ENCODE measurements at regions not wholly inside any gene's neighbourhood (a gene's known extent, or its start where the extent isn't known, plus 50 kb on each side); places are given as distances from the start of the nearest gene placed in this dataset.

- no peak overlapping the region for H3K4me3 ChIP-seq (ENCODE audit: low read depth, low read length)
- peak; percentile 35 for DNase-seq (ENCODE audit: low read depth)
These were observed 74.6 kb upstream of the CPLX2 start for GRCh38 chr5:175796536-175797499.

GRCh38 chr5:175797521-175798038 is 73.8 kb upstream of the CPLX2 start:
- no peak overlapping the region for H3K4me3 ChIP-seq (ENCODE audit: low read depth, low read length)

More at GRCh38 chr5:175796536-175797499, 74.6 kb upstream of the CPLX2 start:
- TF ChIP-seq CTCF (IDR thresholded peaks at IDR 0.05; ENCODE audit: control insufficient read depth, extremely low read depth, insufficient read depth), result no peak

DNA sequence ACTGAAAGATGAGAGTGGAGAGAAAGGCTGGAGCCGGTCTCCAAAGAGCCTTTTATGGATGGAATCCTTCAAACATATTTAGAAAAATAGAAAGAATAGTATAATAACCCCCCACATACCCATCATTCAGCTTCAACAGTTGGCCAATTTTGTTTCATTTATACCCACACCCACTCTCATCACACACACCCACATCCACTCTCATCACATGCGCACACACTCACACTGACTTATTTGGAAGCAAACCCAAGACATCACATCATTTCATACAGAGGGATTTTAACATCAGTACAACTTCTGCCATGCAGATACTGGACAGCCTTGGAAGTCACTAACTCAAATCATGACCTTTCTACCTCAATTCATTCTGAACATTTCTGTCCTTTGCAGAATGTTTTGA is 72.8 kb upstream of the CPLX2 start:
- no peak for TF ChIP-seq CTCF (IDR thresholded peaks at IDR 0.05; ENCODE audit: control insufficient read depth, extremely low read depth, insufficient read depth)
- DNase-seq (ENCODE audit: low read depth), result no peak
- no peak overlapping the region for H3K4me3 ChIP-seq (ENCODE audit: low read depth, low read length)

More at GRCh38 chr5:175797521-175798038, 73.8 kb upstream of the CPLX2 start:
- TF ChIP-seq CTCF (IDR thresholded peaks at IDR 0.05; ENCODE audit: control insufficient read depth, extremely low read depth, insufficient read depth), result no peak
- no peak for DNase-seq (ENCODE audit: low read depth)

DNA sequence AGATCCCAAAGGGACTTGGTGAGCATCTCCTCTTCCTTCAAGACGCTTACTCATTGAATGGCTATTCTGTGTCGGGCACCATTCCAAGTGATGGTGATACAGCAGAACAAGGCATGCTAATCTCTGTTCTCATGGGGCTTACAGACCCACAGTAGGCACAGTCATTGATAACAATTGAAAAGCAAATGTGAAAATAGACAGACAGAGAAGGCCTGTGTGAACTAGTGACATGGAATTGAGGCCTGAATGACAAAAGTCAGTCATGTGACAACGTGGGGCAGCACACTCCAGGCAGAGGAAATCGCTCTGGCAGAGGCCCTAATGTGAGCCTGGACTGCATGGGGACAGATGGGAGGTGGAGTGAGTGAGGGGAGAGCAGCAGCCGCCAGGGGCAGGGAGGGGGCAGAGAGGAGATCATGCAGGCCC is 70.7 kb upstream of the CPLX2 start:
- no peak for DNase-seq (ENCODE audit: low read depth)
- no peak for TF ChIP-seq CTCF (IDR thresholded peaks at IDR 0.05; ENCODE audit: control insufficient read depth, extremely low read depth, insufficient read depth)
- no peak overlapping the region for H3K4me3 ChIP-seq (ENCODE audit: low read depth, low read length)

DNA sequence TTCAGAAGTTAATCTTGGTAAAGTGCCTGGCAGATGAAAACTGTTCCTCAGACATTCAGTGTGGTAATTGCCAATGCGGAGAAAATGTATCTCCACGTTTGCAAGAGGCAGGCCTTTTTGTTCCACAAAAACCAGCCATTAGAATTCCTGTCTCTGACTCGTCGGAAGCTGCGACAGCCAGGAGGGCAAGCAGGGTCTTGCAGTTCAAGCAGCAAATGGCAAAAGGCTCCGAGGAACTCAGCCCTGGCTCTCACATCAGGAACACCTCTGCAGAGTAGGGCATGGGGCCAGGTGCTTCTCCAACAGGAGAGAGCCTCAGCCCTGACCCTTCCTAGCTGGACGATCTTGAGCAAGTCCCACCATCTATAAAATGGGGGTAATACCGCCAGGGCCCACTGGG is 69.0 kb upstream of the CPLX2 start:
- TF ChIP-seq CTCF (IDR thresholded peaks at IDR 0.05; ENCODE audit: control insufficient read depth, extremely low read depth, insufficient read depth), result no peak
- no peak overlapping the region for H3K4me3 ChIP-seq (ENCODE audit: low read depth, low read length)
- no peak for DNase-seq (ENCODE audit: low read depth)

- no peak for TF ChIP-seq CTCF (IDR thresholded peaks at IDR 0.05; ENCODE audit: control insufficient read depth, extremely low read depth, insufficient read depth)
- no peak for DNase-seq (ENCODE audit: low read depth)
- H3K4me3 ChIP-seq (ENCODE audit: low read depth, low read length), result no peak overlapping the region
These were observed 68.1 kb upstream of the CPLX2 start for GRCh38 chr5:175803254-175803653.
